Esophagus muscularis mucosa (tissue), 3 donors: ENCODE measurements at regions not wholly inside any gene's neighbourhood (a gene's known extent, or its start where the extent isn't known, plus 50 kb on each side); places are given as distances from the start of the nearest gene placed in this dataset.

Experiments
- POLR2A ChIP-seq: fragments of 450-650 bp; IDR thresholded peaks from one replicate; pipeline ENCODE4 v1.6.1; 2017; ENCODE audit warnings: antibody characterized with exemption, moderate library complexity, mild to moderate bottlenecking, low read depth
- TF ChIP-seq, protein P1 (sequence below), 3 experiments: fragments of 200-600 bp in 2 of 3; fragments of 450-650 bp in 1 of 3; sonication (generic) in 2 of 3; IDR thresholded peaks; one replicate each; pipeline ENCODE4 v1.5.1; 2017 to 2019; ENCODE audit warnings: antibody characterized with exemption in 3 of 3, mild to moderate bottlenecking in 2 of 3, moderate library complexity in 1 of 3

DNA sequence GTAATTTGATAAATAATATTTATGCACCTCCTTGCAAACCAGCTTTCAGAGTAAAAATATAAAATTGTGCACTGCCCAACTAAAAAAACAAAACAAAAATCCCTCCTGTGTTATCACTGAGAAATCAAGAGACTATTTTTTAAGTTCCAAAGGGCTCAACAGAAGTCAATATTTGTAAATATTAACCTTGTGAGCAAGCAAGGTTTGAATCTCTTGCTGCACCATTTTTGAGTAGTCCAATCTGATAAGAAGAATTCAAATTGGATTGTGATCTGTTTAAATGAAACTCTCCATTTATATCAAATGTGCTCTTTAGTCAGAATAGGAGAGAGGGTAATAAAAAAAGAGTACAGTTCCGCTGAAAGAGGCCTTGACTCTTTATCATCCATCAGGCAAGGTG, 520.2 kb downstream of the RAB28 start:
- TF ChIP-seq, protein P1, sequence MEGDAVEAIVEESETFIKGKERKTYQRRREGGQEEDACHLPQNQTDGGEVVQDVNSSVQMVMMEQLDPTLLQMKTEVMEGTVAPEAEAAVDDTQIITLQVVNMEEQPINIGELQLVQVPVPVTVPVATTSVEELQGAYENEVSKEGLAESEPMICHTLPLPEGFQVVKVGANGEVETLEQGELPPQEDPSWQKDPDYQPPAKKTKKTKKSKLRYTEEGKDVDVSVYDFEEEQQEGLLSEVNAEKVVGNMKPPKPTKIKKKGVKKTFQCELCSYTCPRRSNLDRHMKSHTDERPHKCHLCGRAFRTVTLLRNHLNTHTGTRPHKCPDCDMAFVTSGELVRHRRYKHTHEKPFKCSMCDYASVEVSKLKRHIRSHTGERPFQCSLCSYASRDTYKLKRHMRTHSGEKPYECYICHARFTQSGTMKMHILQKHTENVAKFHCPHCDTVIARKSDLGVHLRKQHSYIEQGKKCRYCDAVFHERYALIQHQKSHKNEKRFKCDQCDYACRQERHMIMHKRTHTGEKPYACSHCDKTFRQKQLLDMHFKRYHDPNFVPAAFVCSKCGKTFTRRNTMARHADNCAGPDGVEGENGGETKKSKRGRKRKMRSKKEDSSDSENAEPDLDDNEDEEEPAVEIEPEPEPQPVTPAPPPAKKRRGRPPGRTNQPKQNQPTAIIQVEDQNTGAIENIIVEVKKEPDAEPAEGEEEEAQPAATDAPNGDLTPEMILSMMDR (IDR thresholded peaks at IDR 0.05) = no peak
- no peak for TF ChIP-seq POLR2A
